Epithelial cell of proximal tubule (primary cell): ENCODE measurements at regions not wholly inside any gene's neighbourhood (a gene's known extent, or its start where the extent isn't known, plus 50 kb on each side); places are given as distances from the start of the nearest gene placed in this dataset.
"Not testable (repeated sequence)": the region's sequence is repeated elsewhere in the genome, so short reads cannot be mapped to it uniquely, and the experiment has no call there.

Experiments used
- DNase-seq: peaks from one replicate; pipeline ENCODE4 v3.0.0-alpha.2; 2011; ENCODE audit warnings: low read depth
- H3K4me3 ChIP-seq: 2 replicates; pipeline ENCODE4 v1.5.1; 2011; ENCODE audit warnings: low read depth, mild to moderate bottlenecking, low read length
- CTCF ChIP-seq: conservative IDR thresholded peaks from 2 replicates; pipeline ENCODE4 v1.5.1; 2012; ENCODE audit warnings: low read depth, mild to moderate bottlenecking, low read length

GRCh38 chrX:40530509-40530908 lies 50.3 kb upstream of the ATP6AP2 start:
- H3K4me3 ChIP-seq: no peak overlapping the region
- TF ChIP-seq CTCF: no peak
- no peak for DNase-seq

GRCh38 chrX:40527543-40527942 lies 53.2 kb upstream of the ATP6AP2 start:
- H3K4me3 ChIP-seq: no peak overlapping the region

GRCh38 chrX:40526412-40526811 lies 54.4 kb upstream of the ATP6AP2 start:
- TF ChIP-seq CTCF: no peak
- DNase-seq: no peak

More at GRCh38 chrX:40527543-40527942, 53.2 kb upstream of the ATP6AP2 start:
- TF ChIP-seq CTCF: no peak
- no peak for DNase-seq

GRCh38 chrX:40525901-40526300 lies 54.9 kb upstream of the ATP6AP2 start:
- DNase-seq, H3K4me3 ChIP-seq: not testable (repeated sequence)

More at GRCh38 chrX:40526412-40526811, 54.4 kb upstream of the ATP6AP2 start:
- H3K4me3 ChIP-seq: no peak overlapping the region

- DNase-seq: no peak
These were observed 56.3 kb upstream of the ATP6AP2 start for GRCh38 chrX:40524423-40524822.

GRCh38 chrX:40523852-40524251 lies 56.9 kb upstream of the ATP6AP2 start:
- TF ChIP-seq CTCF: no peak
- H3K4me3 ChIP-seq: no peak overlapping the region
- DNase-seq: no peak

More at GRCh38 chrX:40524423-40524822, 56.3 kb upstream of the ATP6AP2 start:
- peak; percentile 43 for TF ChIP-seq CTCF
- H3K4me3 ChIP-seq: no peak overlapping the region

GRCh38 chrX:40521868-40522450 lies 58.8 kb upstream of the ATP6AP2 start:
- DNase-seq: no peak
- H3K4me3 ChIP-seq: no peak overlapping the region
- TF ChIP-seq CTCF: no peak

GRCh38 chrX:40514376-40514775 lies 66.4 kb upstream of the ATP6AP2 start:
- no peak for DNase-seq
- H3K4me3 ChIP-seq: no peak overlapping the region
- no peak for TF ChIP-seq CTCF
